GM19328 (cell line): ENCODE measurements at regions not wholly inside any gene's neighbourhood (a gene's known extent, or its start where the extent isn't known, plus 50 kb on each side); places are given as distances from the start of the nearest gene placed in this dataset.

Experiments
- ATAC-seq: cut with Tn5 transposase; IDR thresholded peaks from one replicate; pipeline ENCODE4 v1.9.1; 2021; ENCODE audit warnings: mild to moderate bottlenecking, moderate library complexity; ENCODE audit not compliant: unreplicated experiment

DNA sequence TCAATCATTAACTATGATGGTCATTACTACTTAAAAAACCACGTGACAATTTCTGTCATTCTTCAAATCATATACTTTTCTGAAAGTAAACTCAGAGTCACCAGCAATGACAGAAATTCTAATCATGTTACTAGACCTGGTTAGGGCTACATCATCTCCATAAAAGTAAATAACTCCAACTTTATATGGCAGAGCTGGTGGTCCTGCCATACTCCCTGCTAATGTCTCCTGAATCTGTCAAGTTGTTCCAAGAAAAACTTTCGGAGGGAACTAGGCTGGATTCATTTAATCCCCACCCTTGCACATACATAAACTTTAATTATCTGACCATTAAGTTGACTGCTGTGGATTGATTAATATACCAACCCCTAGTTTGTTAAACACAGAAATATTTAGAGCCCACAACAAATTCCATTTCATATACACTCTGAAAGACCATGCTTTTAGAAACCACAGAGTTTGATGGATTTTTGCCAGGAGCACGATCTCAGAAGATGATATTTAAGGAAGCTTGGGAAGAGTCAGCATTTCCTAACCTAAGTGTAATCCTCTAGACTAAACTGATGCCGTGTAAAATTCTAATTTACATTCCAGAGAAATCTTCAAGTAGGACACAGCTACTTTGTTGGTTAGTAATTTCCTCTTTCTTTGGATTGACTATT, 577.0 kb downstream of the FAT4 start:
- ATAC-seq = no peak

DNA sequence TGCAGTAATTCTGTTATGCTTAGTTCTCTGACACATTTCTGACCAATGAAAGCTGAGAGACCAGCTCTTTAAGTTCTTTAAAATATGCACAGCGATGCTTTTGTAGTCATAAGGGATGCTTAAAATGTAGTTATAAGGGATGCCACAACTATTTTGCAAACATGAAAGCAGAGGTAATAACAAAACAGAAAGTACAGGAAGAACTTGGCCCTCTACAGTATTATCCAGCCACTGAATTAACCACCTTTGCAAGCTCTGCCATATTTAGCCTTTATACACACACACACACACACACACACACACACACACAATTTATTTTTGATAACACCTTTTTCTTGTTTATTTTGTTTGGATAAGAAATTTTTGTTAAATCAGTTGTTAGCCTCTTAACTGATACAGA, 590.0 kb downstream of the FAT4 start:
- no peak for ATAC-seq

DNA sequence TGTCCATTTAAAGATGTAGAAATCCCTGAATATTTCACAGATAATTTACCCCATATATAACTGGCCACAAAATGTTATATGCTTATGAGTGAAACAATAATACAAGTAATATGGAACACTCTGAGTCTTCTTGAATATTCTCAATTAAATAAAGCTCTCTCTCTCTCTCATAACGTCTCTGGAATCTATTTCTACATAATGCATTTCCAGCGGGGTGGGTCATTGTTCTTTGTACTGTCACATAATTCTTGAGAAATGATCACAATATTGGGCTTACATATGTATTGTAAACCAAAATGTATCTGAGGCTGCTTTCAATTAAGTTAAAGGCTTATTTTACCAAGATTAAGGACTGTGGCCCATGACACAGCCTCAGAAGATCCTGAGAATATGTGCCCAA, 596.3 kb downstream of the FAT4 start:
- ATAC-seq = no peak

DNA sequence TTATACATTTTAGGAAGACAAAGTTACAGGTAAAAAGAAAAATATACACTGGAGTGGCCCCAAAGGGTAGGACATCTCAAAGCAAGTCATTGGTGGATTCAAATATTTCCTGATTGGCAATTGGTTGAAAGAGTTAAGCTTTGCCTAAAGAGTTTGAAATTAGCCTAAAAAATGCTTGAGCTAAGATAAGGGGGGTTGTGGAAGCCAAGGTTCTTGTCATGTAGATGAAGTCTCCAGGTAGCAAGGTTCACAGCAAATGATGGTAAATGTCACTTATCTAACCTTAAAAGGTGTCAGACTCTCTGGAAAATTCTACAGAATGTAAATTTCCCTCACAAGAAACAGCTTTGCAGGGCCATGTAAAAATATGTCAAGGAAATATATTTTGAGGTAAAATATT, 596.7 kb downstream of the FAT4 start:
- no peak for ATAC-seq

DNA sequence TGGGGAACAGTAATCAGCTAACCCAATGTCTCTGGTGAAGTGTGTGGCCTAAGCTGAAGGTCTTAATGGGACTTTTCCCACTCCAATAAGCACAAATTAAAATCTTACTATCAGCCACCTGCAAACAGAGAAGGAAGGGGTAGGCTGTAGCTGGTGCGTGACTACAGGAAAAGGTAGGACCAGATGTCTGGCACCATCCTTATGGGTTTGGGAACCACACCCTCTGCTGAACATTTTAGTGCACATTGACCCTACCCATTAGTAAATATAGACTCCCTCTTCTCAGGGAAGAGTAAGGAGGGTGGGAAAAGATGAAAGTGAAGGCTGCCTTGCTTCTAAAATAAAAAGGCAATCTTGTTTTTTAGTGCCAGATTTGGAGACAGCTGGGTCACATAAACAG, 602.8 kb downstream of the FAT4 start:
- ATAC-seq = no peak

DNA sequence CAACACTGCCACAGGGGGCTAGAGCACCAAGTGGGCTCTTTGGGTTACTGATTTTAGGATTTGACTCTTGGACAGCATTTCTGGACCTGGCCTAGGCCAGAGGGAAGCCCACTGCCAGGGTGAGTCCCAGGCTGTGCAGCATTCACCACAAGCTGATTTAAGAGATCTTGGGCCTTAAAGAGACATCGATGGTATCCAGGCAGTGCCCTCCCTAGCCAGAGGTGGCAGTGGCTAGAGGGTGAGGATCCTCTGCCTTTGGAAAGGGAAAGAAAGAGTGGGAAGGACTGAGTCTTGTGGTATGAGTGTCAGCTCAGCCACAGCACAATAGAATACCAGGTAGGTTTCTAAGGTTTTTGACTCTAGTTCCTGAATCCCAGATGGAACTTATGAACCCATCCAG, 613.9 kb downstream of the FAT4 start:
- no peak for ATAC-seq

DNA sequence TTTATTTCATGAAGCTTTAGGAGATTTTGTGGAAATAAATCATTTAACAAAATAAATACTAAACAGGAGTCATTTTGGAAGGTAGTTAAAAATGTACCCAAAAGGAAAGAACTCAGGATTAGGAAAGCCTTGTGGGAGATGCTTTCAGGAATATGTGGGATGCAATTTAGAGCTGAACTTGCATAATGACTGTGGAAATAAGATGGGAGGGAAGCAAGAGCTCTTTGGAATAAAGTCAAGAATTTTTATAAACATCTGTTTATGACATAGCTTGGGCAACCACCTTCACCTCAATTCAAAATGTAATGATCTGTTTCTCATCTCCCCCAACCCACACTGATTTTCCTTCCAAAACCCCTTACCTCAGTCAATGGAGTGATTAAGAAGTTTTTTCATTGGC, 623.8 kb downstream of the FAT4 start:
- ATAC-seq = no peak

DNA sequence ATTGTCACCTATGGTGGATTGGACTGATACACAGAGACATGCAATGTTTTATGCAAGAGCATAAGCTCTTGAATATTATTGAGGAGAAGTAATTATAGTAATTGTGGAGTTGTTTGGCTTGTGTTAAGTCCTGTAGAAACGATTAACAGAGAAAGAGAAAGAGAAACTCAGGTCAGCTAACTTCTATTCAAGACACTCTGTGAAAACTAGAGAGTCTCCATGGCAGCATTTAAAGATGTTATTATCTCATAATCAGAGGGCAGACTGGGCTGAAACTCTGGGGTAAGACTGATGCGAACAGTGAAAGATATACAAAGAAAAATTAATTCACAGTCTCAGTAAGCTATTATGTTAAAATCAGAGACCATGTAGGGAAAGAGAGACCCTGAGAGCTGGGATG, 625.7 kb downstream of the FAT4 start:
- ATAC-seq = no peak

DNA sequence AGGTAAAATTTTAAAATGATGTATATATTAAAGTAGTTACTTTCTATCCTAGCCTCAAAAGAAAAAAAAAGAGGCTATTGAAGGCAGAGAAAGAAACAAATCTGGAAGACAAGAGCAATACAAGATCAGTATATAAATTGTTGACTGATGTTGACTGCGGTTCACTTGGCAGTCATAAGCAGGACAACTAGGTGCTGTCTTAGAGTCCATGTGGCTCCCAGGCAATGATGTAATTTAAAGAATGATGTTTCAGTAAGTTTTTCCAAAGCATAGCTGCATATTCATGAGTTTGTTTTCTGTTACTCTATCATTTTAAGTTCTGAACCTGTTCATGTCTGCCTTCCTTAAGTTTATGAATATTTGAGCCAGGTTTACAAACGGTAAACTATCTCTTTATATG, 630.2 kb downstream of the FAT4 start:
- ATAC-seq = no peak

DNA sequence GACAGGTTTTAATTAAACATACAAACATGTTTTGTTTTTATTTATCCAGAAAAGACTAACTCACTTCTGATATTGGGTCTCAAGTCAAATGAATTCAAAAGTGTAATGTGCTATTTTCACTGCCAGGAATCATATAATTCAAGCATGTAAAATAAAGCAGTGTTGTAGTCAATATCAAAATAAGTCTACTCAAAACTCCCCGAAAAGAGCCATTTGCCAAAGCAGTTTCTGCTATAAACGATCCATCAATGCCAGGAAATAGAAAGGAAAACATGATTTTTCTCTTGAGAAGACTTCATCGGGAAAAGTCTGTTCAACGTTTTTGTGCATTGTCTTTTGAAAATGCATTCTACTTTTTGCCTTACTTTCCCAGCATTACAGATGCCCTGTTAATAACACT, 633.3 kb downstream of the FAT4 start:
- no peak for ATAC-seq

DNA sequence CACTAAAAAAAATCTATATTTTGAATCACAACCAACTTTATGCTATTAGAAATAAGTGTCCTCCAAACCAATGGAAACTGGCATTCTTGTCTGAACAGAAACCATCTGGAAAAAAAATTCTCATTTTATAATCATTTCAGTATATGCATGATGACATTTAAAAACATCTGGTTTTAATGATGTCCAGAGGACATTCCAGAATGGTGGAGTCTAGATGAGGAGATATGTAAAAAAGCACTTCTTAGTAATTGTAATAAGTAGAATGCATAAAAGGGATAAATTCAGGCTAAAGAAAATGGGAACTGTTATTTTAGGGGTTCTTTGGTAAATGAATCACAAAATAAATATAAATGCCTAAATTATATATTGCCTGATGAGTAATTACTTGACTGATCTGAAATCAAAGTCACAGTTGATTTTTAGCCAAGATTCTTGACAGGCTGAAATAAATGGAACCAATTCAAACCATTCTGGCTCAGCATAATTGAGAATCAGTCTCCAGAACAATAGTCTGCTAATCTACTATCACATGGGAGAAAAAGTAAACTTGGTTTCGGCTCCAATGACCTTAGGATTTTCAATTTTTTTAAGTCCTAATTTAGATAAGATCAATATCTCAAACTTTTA, 636.6 kb downstream of the FAT4 start:
- ATAC-seq = no peak

DNA sequence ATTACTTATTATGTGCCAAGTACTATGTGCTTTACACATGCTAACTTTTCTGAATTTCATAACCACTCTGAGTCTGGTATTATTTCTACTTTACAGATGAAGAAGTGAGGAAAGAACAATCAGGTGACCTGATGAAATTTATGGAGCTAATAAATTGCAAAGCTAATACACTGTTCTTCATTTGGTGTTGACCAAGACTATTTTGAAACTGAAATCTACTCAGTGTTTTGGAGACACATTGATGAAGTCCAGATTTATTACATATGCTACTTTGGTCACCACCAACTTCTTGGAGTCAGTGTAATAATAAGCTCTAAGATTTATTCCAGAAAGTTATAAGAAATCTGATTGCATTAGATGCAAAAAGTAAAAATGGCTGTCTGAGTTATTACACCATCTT, 637.9 kb downstream of the FAT4 start:
- ATAC-seq = no peak

DNA sequence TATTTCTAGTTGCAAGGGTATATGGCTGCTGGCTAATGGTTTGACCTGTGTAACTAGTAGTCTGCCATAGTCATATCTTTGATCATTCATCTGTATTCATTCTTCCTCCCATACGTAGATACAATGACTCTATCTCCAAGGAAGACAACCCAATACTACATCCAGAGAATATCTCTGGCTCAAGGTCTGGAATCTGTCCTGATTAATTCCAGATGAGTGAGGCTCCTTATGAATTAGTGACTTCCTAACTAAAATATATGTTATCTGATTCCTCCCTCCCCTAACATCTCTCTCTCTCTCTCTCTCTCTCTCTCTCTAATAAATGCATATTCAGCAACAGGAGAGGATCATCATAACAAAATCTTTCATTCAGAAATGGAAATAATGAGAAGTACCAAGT, 641.5 kb downstream of the FAT4 start:
- ATAC-seq = no peak

DNA sequence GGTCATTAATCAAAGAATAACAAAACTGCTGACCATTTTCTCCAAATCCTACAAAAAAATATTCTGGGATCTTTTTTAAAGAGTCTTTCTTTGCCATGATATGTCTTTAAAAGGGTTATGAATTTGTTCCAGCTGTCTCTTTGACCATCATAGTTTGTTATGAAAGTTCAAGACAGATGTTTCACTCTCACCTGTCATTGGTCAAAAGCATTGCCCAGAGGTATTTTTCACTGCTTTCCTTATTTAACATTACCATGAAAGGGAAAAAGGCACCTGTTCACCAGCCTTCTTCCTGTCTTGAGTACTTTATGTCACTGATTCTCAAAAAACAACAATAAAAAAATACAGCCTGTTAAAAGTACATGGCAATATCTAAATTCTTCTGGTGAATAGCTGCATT, 643.8 kb downstream of the FAT4 start:
- ATAC-seq = no peak

DNA sequence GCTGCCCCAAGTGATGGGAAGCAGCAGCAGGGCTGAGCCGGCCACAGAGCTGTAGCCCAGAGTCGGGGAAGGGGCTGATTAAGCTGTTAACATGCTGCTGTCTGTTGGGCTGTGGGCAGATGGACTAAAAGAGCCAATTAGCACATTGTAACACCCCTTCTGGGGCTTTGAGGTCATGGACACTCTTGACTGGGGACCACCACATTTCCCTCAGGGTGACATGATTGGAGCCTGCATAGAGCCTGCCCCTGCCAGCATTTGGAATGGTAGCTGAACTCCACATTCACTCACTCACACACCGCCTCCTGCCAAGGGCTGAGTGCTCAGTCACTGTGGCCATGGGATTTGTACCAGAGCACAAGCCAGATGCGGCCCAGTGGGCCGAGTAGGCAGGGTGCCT, 646.9 kb downstream of the FAT4 start:
- ATAC-seq = no peak

DNA sequence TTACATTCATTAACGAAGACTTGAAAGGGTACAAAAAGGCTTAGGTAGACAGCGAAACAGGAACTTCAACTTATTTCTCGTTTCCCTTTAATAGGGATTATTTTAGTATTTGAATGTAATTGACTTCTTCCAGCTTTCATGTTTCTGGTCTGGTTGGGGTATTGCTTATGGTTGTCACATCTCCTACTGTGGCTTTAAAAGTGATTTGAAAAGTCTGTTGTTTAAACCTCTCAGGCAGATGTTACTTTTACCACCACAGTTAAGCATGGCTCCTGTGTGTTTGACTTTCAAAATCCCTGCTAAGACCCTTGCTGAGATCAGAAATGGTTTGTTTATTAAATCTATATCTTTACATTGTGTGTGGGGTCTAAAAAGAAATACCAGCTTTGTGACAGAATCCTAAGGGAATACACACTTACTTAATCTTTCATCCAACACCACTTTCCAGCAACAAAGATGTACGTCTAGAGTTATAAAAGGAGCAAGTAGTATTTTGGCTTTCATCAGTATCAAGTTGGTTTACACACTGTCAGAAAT, 661.2 kb downstream of the FAT4 start:
- ATAC-seq = no peak

DNA sequence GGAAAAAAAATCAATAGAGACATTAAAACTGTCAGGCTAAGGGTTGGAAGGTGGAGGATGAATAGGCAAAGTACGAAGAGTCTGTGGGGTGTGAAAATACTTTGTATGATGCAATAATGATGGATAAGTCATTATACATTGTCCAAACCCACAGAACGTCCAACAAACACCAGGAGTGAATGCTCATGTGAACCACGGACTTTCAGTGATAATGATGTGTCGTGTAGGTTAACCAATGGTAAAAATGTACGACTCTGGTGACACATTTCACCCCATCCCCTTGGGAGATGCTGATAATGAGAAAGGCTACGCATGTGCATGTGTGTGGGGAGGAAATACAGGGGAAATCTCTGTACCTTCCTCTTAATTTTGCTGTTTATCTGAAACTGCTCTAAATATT, 665.2 kb downstream of the FAT4 start:
- no peak for ATAC-seq

DNA sequence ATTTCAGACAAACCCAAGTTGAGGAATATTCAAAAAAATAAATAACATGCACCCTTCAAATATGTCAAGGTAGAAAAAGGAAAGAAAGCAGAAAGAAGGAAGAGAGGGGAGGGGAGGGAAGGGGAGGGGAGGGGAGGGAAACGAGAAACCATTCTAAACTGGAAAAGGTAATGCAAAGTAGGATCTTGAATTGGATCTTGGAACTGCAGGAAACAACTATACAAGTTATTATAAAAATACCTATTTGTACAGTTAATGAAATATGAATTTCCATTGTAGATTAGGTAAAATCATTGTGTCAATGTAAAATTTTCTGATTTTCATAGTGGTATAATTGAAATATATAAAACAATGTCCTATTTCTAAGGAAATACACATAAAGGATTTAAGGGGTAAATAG, 668.4 kb downstream of the FAT4 start:
- ATAC-seq = no peak

DNA sequence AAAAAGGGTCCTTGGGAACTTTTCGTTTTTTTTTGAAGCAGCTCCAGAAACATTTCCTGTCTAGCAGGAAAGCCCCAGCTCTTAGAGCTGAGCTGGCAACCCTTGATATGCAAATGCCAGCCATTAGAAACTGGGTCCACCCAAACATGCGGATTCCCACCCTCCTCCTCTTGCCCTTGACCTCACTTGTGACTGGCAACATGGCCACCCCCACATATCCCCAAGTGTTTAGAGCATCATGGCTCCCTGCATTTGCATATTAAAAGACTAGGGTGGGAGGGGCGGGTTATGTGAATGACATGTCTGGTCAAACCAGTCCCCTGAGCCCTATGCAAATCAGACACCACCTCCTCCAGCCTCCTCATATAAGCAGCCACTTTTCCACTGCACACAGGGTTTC, 671.1 kb downstream of the FAT4 start:
- no peak for ATAC-seq

DNA sequence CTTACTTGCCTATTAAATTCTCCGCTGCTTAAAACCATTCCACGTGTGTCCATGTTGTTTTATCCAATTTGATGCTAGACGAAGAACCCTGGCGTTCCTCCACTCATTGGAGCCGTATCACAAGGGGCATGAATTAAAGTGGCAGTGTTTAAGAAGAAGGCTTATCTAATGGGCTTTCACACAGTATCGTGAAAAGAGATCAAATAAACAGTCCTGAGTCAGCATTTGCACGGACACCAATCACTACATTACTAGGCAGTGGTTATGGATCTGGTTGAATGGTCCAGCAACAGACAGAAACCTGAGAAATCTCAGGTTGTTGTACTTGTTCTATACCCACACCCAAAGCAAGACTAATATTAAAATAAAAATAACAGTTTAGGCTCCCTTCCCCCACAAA, 671.6 kb downstream of the FAT4 start:
- no peak for ATAC-seq

DNA sequence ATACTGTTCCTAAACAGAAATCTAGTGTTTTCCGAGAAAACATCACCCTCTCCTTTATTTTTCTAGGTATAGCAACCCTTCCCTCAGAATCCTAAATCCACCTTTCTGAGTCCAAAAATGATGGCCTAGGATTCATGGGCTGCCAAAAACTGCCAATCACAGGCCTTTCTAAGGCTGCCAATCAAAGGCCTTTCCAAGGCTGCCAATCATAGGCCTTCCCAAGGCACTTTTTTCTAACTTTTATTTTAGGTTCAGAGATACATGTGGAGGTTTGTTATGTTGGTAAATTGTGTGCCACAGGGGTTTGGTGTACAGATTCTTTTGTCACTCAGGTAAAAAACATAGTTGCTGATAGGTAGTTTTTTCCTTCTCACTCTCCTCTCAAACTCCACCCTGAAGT, 673.7 kb downstream of the FAT4 start:
- no peak for ATAC-seq

DNA sequence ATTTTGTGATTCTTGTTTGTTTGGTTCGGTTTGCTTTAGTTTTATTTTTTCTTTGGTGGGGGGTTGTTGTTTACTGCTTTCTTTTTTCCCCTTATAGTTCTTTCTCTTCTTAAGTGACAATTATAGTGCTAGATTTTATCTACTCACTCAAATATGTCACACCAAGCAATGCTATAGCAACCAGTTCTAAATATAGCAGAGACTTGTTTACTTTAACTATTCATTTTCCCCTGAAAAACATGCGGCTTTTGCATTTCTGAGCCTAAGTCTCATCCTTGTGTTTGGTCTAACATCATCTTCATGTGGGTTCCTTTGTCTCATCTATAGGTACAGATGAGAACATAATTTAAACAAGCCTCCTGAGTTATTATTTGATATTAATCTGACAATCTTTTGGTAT, 676.6 kb downstream of the FAT4 start:
- no peak for ATAC-seq

DNA sequence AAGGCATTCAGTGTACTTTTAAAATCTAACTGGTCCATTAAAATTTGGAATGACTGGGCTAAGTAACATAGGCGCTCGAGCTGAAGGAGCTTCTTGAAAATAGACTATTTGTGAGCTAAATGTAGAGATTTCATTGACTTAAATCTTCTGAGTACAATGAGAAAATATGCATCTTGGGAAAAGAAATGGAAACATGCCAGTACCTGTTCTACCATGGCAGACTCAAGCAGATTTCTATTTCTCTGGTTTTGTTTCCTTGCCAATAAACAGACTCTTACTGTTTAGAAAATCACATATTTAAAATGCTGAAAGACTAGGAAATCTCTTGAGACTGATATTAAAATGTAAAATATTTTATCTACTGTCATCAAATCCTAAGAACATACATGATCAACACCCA, 678.1 kb downstream of the FAT4 start:
- ATAC-seq = no peak
